Calu3 (cell line): ENCODE measurements at regions not wholly inside any gene's neighbourhood (a gene's known extent, or its start where the extent isn't known, plus 50 kb on each side); places are given as distances from the start of the nearest gene placed in this dataset.

ENCODE experiments used
- BruUV-seq: library from RNA; stranded (reverse); fragments of 400-500 nt; replicated peaks from 2 replicates; lab custom pipeline; 2021; lab: Mats Ljungman, UMichigan
- CTCF ChIA-PET: fragments of 300-600 bp; sonication (Branson Sonifier 250); formaldehyde crosslinking; loops from one replicate; lab custom pipeline; 2022; ENCODE audit warnings: antibody characterized with exemption; lab: Charles Lee
- DNase-seq: peaks from one replicate; pipeline ENCODE4 v3.0.0; 2022
- H3K27ac Mint-ChIP-seq: one replicate; pipeline ENCODE4 v1.8.0; 2022; ENCODE audit warnings: mixed read lengths; ENCODE audit not compliant: unreplicated experiment
- H3K27me3 Mint-ChIP-seq: one replicate; pipeline ENCODE4 v1.8.0; 2022; ENCODE audit warnings: mixed read lengths; ENCODE audit not compliant: unreplicated experiment
- H3K36me3 Mint-ChIP-seq: one replicate; pipeline ENCODE4 v1.8.0; 2022; ENCODE audit warnings: mild to moderate bottlenecking, moderate library complexity, mixed read lengths; ENCODE audit not compliant: insufficient read depth, unreplicated experiment
- H3K4me1 Mint-ChIP-seq: one replicate; pipeline ENCODE4 v1.8.0; 2022; ENCODE audit warnings: mild to moderate bottlenecking, low read depth, mixed read lengths; ENCODE audit not compliant: unreplicated experiment
- H3K4me3 Mint-ChIP-seq: one replicate; pipeline ENCODE4 v1.8.0; 2022; ENCODE audit warnings: mild to moderate bottlenecking, low read depth, moderate library complexity, mixed read lengths; ENCODE audit not compliant: unreplicated experiment
- H3K9me3 Mint-ChIP-seq: one replicate; pipeline ENCODE4 v1.8.0; 2022; ENCODE audit warnings: low read depth, mixed read lengths; ENCODE audit not compliant: unreplicated experiment
- intact Hi-C: fragments of 100-400 bp; cut with micrococcal nuclease; formaldehyde crosslinking; loops from one replicate; pipeline ENCODE4 v1.10.0; 2022; ENCODE audit not compliant: unreplicated experiment
- TF ChIP-seq, protein P1 (sequence below): fragments of 200-600 bp; IDR thresholded peaks from one replicate; pipeline ENCODE4 v1.8.0; 2022; ENCODE audit warnings: antibody characterized with exemption; ENCODE audit not compliant: unreplicated experiment

DNA sequence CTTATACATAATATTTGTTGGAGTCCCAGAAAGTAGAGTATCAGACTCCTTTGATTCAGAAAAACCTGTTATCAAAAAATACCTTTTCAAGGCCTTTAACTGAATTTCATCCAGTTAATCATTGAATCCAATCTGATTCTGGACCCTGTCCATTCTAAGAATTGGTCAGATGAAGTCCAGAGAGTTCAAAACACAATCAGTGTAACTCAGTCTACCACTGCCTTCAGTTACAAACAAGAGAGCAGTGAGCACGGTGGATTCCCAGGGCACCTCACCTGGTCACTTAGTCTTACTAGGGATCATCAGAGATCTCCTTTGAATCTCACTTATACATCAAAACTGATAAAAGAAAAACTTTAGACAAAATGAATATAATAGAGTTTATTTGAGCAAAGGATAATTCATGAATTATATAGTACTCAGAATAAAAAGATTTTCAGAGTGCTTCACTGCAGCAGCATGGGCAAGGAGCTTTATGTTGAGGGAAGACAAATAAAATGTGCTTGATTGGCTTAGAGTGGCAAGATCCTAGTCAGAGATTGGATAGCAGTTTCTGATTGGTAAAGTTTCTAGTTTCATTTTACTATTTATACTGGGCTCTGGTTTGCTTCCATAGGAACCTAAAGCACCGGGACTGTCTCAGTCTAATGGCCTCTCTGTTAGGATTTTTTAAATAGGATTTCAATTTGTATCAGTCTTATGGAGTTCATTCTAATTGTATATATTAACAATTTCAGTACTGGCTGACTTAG, 474.9 kb upstream of the GOLIM4 start:
- no peak overlapping the region for H3K4me3 Mint-ChIP-seq
- BruUV-seq = no TSS peak

DNA sequence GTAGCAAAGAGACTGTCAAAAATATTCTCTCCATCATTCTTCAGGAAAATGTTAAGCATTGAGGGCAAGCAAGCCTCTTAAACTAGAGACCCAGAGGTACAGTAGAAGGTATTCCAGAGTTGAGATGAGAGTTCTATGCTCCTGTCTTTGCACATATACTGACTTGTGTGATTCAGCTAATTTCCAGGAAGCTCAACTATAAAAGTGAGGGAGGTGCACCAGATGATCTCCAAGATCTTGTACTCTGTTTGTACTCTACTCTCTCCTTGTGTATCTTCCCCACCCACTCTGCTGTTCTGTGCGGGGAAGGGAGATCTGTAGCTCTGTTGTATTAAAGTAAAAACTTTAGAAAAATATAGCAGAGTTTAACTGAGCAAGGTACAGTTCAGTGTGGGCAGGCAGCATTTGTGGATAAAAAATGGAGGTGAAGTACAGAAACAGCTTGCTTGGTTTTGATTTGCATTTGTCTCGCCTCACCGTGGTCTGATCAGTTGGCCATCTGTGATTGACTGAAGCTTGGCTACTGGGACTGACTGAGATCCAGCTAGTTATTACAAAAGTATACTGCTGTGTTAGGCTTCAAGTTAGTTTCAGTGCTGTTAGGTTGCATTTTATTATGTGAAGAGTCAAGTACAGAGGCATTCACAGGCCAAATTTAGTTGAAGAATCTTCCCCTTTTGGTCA, 463.1 kb upstream of the GOLIM4 start:
- H3K4me3 Mint-ChIP-seq = no peak overlapping the region

More for the DNA sequence above, 474.9 kb upstream of the GOLIM4 start:
- CTCF ChIA-PET = no interaction called here
- DNase-seq = no peak
- Mint-ChIP-seq H3K27me3 (no peaks in the 10 kb centered on the region), H3K27ac (no peak overlapping the region), H3K9me3 (no peaks in the 10 kb centered on the region), H3K36me3 (no peaks in the 10 kb centered on the region), H3K4me1 (peaks cover 27% of the 10 kb centered on the region)
- intact Hi-C loops = no loop called here
- TF ChIP-seq, protein P1, sequence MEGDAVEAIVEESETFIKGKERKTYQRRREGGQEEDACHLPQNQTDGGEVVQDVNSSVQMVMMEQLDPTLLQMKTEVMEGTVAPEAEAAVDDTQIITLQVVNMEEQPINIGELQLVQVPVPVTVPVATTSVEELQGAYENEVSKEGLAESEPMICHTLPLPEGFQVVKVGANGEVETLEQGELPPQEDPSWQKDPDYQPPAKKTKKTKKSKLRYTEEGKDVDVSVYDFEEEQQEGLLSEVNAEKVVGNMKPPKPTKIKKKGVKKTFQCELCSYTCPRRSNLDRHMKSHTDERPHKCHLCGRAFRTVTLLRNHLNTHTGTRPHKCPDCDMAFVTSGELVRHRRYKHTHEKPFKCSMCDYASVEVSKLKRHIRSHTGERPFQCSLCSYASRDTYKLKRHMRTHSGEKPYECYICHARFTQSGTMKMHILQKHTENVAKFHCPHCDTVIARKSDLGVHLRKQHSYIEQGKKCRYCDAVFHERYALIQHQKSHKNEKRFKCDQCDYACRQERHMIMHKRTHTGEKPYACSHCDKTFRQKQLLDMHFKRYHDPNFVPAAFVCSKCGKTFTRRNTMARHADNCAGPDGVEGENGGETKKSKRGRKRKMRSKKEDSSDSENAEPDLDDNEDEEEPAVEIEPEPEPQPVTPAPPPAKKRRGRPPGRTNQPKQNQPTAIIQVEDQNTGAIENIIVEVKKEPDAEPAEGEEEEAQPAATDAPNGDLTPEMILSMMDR = no peak

DNA sequence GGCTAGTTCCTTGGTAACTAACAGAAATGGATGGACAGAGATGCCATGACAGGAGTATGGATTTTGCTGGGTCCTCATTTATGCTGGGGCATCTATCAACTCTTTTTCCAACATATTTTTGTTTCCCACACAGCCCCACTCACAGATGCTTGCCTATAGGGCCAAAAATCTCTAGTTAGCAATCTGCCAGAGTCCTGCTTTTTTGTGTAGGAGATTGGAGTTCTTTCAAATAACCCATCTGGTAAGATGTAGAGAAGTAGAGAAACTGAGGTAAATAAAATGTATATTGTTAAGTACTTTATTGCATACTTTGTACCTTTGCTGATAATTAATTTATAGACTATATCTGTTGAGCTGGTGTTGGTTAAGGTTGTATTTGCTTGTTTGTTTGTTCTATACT, 456.5 kb upstream of the GOLIM4 start:
- Mint-ChIP-seq H3K4me3 (no peak overlapping the region), H3K27me3 (no peaks in the 10 kb centered on the region), H3K27ac (no peak overlapping the region), H3K4me1 (no peaks in the 10 kb centered on the region), H3K36me3 (no peaks in the 10 kb centered on the region), H3K9me3 (no peaks in the 10 kb centered on the region)
- CTCF ChIA-PET = no interaction called here
- no TSS peak for BruUV-seq
- intact Hi-C loops = no loop called here
- DNase-seq = no peak
- TF ChIP-seq, protein P1 = no peak

More for the DNA sequence above, 463.1 kb upstream of the GOLIM4 start:
- Mint-ChIP-seq H3K9me3 (no peaks in the 10 kb centered on the region), H3K27me3 (no peaks in the 10 kb centered on the region), H3K27ac (no peak overlapping the region), H3K4me1 (no peaks in the 10 kb centered on the region), H3K36me3 (no peaks in the 10 kb centered on the region)
- no peak for DNase-seq
- CTCF ChIA-PET = interaction anchor here (0.5 kb wide), 1 partner anchor 544 kb away, joined by 3 read pairs; no protein-coding TSS in a partner anchor
- no TSS peak for BruUV-seq
- intact Hi-C loops = no loop called here
- TF ChIP-seq, protein P1 = no peak

DNA sequence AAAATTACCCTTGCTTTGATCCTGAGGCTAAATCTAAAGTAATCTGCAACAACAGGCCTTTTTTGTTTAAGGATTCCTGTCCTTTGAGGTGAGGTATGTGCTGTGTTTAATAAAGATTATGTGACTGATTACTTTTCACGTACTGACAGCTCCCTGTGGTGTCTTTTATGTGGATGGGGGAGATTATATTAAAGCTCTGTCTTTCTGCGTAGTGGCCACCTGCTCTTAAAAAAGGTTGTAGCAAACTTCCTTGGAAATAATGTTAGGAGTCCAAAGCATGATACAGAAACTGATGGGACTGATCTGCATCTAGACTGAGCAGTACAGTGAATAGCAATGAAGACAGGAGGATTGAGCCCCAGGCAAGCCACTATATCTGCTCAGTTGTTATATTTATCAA, 453.0 kb upstream of the GOLIM4 start:
- intact Hi-C loops = no loop called here
- CTCF ChIA-PET = interaction anchor here (0.7 kb wide), 1 partner anchor 859 kb away, joined by 3 read pairs; no protein-coding TSS in a partner anchor
- BruUV-seq = no TSS peak
- Mint-ChIP-seq H3K36me3 (no peaks in the 10 kb centered on the region), H3K27ac (no peak overlapping the region), H3K4me3 (no peak overlapping the region), H3K4me1 (no peaks in the 10 kb centered on the region), H3K9me3 (no peaks in the 10 kb centered on the region), H3K27me3 (no peaks in the 10 kb centered on the region)
- TF ChIP-seq, protein P1 = no peak
- DNase-seq = no peak
